NCI-H146 treated with DMSO at 0.1 percent for 48 hours (cell line): ENCODE measurements at regions not wholly inside any gene's neighbourhood (a gene's known extent, or its start where the extent isn't known, plus 50 kb on each side); places are given as distances from the start of the nearest gene placed in this dataset.
"Not testable (repeated sequence)": the region's sequence is repeated elsewhere in the genome, so short reads cannot be mapped to it uniquely, and the experiment has no call there.

ENCODE experiments used
- DNase-seq: peaks from one replicate; lab custom pipeline; 2025; ENCODE audit not compliant: unreplicated experiment; lab: John Stamatoyannopoulos, UW

DNA sequence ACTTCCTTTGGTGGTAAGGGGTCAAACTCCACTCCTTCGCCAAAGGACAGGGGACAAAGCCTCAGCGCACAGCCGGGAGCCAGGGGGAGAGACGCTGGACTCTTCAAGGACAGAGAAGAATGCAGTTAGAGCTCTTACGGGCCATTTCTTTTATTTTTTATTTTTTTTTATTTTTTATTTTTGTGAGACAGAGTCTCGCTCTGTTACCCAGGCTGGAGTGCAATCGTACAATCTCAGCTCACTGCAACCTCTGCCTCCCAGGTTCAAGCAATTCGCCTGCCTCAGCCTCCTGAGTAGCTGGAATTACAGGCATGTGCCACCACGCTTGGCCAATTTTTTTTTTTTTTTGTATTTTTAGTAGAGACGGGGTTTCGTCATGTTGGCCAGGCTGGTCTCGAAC is 93.2 kb upstream of the RPH3AL start, which contains the start of gene RFLNB:
TSS of gene RFLNB (minus strand) at position 101 of the 400 bp plus-strand sequence.
- not testable (repeated sequence) for DNase-seq

DNA sequence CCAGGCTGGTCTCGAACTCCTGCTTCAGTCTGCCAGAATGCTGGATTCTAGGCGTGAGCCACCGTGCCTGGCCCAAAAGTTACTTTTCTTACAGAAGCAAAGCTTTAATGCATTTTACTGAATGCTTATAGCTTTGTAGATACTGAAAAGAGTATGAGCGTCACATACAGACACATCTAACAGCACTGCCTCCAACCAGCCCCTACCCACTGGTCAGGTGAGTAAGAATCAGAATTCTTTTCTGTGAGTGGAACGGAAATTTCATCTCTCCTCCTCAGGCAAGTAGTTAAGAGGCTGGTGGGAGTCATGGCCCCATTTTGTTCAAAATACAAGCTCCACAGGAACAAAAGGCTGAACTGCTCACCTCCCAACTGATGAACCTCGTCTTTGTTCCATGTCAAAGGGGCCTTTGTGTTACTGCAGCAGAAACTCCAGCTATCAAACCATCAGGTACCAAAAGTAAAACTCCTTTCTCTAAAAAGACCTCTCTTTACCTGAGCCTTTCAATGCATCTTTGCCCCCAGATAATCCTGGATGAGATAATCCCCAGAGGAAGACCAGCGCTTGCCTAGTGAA is 92.4 kb upstream of the RPH3AL start:
- no peak for DNase-seq

DNA sequence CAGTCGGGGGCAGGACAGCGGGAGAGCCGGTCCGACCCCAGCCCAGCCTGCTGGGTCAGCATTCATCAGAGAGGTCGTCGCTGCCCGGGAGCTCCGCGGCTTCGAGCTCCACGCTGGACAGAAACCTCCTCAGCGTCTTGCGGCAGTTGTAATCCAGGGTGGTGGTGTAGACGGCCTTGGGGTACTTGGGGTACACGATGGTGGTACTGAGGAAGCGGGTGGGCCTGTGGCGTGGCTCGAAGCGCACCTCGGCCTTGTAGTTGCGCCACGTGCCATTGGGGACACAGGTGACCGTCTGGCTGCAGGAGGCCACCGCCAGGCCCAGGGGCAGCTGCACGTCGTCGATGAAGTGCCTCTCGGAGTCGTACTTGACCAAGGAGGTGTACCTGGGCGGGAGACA is 90.5 kb upstream of the RPH3AL start:
- no peak for DNase-seq

DNA sequence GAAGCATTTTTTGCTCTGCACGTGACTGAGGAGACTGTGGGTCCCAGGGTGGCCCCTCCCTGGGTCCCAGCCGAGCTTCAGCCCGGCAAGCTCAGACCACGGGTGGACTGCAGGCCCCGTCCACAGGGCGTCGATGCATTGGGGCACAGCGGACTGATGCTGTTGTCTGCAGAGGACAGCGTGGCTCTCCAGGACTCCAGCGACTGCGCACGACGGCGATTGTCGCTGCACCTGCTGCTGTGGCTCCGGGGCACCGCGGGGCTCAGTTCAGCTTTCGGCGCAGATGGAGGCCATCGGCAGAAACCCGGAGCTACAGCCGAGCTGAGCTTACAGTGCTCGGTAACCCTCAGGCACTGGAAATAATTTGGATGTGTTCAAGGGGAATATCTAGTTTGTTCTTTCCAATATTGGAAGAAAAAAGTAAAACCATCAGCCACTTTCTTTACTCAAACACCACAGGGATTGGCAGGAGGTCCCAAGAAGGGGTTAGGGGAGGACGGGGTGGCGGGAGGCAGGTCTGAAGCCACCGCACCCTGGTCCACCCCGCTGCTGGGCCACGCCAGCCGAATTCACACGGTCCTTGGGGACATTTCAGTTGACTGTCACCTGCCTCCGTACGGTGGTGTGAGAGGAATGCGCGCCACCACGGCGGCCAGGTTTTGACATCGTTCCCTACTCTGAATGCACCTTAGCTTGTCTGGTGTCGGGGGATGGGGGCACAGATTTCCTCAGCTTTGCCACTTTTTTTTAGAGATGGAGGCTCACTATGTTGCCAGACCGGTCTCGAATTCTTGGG is 88.7 kb upstream of the RPH3AL start:
- no peak for DNase-seq

DNA sequence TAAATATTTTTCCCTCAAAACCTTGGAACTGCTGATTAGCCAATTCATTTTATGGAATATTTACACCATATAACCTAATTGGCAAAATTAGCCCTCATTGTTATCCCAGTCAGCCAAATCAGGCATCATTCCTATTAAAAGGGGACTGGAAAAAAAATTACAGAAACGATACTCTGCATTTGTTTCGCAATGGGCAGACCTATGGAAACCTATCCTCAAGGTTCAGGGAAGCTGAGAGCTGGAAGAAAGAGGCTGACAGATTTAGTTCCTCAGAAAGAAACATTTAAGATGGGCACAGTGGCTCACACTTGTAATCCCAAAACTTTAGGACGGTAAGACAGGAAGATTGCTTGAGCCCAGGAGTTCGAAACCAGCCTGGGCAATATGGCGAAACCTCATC is 85.6 kb upstream of the RPH3AL start:
- no peak for DNase-seq

DNA sequence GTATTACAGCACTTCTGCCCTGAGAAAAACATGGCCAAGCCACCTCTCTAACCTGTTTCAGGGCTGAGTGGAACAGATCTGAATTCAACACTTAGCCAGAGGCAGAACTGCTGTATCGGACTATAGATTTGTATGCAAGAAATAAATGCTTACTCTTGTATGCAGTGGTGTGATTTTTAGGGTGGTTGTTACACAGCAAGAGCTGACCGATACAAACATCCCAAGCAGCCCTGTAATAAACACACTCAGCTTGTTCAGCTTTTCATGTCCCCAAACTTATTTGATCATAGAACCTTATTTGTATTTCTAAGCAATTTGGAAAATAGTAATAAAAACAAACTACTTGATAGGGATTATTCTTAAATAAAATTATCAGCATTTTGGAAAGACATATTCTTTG is 84.9 kb upstream of the RPH3AL start:
- no peak for DNase-seq

DNA sequence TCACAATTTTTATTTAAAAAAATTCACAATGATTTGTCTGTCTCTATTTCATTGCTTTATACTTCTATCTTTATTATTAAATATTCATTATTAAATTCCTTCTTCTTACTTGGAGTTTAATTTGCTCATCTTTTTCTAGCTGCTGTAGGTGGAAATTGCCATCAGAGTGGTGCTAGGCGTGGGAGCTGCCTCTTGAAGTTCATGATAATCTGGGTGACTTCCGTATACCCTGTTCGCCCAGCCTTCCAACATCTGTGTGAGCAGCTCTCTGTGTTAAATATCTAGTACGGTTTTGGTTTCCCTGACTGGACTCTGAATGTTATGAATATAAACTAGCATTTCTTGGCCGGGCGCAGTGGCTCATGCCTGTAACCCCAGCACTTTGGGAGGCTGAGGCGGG is 84.0 kb upstream of the RPH3AL start:
- no peak for DNase-seq

DNA sequence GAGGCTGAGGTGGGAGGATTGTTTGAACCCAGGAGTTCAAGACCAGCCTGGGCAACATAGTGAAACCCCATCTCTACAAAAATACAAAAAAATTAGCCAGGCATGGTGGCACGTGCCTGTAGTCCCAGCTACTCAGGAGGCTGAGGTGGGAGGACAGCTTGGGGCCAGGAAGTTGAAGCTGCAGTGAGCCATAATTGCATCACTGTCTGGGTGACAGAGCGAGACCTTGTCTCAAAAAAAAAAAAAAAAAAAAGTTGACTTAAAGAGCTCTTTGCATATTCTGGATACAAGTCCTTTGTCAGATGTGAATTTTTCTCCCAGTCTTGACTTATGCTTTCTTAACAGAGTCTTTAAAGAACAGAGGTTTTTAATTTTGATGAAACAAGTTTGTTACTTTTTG is 79.9 kb upstream of the RPH3AL start:
- DNase-seq: not testable (repeated sequence)

DNA sequence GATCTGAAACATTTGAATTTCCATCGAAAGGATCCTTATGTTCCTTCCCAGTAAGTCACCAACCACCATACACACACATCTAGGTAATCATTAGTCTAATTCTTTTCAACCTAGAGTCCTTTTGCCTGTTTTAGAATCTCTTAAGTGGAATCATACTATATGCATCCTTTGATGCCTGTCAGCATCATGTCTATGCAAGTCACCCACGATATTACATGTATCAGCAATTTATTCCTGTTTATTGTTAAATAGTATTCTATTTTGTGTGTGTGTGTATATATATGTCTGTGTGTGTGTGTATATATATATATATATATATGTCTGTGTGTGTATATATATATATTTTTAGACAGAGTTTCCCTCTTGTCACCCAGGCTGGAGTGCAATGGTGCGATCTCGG is 78.9 kb upstream of the RPH3AL start:
- no peak for DNase-seq

DNA sequence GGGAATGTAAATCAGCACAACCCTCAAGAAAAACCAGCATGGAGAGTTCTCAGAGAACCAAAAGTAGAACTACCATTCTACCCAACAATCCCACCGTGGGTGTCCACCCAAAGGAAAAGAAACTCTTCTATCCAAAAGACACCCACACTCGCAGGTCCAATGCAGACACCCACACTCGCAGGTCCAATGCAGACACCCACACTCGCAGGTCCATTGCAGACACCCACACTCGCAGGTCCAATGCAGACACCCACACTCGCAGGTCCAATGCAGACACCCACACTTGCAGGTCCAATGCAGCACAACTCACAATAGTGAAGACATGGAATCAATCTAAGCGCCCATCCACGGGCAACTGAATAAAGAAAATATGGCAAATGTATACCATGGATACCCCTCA is 77.0 kb upstream of the RPH3AL start:
- DNase-seq: no peak

DNA sequence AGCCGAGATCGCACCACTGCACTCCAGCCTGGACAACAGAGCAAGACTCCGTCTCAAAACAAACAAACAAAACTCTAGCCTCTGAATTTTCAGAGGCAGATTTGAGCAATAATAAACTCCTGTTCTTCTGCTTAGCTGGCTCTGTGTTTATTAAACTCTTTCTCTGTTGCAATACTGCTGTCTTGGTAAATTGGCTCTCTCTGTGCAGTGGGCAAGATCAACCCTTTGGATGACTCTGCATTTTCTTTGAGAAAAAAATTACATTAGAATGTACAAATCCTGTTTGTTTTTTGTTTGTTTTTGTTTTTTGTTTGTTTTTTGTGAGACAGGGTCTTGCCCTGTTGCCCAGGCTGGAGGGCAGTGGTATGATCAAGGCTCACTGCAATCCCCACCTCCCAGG is 75.8 kb upstream of the RPH3AL start:
- DNase-seq: no peak

DNA sequence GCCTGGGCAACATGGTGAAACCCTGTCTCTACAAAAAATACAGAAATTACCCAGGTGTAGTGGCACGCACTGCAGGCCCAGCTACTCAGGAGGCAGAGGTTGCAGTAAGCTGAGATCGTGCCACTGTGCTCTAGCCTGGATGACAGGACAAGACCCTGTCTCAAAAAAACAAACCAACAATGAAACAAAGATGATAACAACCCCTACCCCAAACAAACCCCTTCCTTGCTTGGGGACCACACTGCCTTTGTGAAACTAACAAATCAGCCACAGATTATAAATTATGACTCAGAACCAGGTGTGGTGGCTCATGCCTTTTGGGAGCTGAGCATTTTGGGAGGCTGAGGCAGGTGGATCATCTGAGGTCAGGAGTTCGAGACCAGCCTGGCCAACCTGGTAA is 75.3 kb upstream of the RPH3AL start:
- DNase-seq: no peak

DNA sequence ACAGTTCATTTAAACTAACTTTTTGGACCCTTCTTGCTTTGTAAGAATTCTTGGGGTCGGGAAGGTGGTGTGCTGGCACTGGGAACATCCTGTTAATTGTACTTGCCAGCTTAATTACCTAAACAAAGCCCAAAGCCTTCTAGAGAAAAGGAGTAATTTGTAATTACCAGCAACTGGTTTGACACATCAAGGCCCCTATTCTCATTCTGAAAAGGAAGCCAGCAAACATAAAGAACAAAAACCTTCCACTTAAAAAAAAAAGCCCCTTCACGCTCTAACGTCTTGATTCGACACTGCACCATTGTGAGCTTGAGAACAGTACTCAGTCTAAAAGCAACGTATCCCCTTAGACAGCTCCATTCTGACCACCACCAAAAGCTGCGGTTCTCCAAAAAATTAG is 74.7 kb upstream of the RPH3AL start:
- DNase-seq: no peak

DNA sequence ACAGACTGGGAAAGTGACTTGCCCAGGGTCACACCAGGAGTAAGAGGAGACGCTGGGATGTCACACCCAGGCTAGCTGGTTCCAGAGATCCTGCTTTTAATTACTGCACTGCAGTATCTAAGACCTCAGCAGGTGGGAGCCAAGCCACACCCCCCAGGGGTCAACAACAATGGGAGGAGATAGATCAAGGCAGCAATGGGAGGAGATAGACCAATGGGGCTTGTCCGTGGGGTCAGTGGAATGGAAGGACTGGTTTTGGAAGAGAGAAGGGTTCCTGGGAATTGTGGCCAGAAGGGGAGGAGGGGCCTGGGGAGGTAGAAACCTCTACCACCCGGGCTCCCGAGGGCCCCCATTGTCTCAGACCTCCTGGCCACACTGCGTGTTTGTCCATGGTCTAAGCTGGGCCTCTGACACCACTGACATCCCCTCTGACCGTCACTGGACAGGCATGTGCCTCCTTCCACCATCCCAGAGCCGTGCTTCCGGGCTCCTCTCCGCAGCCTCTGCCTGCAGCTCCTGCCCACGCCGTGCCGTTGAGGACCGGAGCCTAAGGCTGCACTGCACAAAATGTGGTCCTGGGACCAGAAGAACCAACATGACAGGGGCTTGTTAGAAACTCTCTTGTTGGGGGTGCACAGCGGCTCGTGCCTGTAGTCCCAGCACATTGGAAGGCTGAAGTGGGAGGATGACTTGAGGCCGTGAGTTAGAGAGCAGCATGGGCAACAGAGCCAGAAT is 69.8 kb upstream of the RPH3AL start:
- DNase-seq: no peak

DNA sequence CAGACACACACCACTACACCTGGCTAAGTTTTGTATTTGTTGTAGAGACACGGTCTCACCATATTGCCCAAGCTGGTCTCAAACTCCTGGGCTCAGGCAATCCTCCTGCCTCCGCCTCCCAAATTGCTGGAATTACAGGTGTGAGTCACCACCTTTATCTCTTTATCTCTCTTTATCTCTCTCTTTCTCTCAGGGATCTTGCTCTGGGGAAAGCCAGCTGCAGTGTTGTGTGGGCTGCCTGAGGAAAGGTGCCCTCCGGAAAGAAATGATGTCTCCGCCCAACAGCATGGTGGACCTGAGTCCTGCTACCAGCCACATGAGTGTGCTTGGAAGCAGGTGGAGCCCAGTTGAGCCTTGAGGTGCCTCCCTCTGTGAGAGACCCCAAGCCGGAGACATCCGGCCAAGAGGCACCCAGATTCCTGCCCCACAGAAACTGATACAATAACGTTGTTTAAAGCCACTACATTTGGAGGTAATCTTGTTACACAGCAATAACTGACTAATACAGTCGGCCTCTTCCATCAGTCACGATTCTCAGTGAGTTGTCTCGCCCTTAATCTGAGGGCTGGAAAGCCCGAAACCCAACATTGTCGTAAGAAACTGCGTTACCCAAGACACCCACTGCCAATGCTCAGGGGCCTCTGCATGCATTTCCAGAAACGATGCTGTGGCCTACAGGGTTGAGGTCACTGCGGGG is 68.0 kb upstream of the RPH3AL start:
- no peak for DNase-seq

DNA sequence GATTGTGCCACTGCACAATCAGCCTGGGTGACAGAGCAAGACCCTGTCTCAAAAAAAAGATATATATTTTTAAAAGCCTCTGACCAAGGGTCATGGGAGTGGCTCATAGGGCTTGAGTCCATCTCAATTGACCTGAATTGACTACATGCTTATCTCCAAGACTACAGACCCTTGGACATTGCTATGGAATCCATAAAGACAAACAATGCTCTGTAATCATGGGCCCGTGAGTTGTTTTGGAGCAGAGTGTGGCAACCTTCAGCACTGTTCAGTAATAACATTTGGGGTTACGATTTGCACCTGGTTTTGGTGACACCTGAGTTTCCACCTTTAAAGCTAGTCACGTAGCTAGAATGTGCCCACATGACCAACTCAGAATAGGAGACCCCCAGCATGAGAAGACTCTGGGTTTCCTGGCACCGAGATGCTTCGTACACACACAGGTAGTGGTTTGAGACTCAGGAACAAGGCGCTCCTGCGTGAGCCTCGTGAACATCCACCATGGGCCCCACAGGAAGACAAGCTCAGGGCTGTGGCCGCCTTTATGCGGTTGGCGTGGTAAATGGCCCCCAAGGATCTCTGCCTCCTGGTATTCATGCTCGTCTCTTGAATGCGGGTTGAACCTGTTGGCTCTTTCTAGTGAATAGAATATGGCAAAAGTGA is 66.6 kb upstream of the RPH3AL start:
- no peak for DNase-seq

DNA sequence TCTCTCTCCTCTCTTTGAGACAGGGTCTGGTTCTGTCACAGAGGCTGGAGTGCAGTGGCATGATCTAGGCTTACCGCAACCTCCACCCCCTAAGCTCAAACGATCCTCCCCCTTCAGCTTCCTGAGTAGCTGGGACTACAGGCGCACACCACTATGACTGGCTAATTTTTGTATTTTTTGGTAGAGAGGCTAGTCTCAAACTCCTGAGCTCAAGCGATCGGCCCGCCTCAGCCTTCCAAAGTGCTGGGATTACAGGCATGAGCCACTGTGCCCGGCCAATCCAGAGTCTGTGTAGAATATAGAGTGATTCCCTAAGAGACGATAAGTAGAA is 65.8 kb upstream of the RPH3AL start:
- no peak for DNase-seq

DNA sequence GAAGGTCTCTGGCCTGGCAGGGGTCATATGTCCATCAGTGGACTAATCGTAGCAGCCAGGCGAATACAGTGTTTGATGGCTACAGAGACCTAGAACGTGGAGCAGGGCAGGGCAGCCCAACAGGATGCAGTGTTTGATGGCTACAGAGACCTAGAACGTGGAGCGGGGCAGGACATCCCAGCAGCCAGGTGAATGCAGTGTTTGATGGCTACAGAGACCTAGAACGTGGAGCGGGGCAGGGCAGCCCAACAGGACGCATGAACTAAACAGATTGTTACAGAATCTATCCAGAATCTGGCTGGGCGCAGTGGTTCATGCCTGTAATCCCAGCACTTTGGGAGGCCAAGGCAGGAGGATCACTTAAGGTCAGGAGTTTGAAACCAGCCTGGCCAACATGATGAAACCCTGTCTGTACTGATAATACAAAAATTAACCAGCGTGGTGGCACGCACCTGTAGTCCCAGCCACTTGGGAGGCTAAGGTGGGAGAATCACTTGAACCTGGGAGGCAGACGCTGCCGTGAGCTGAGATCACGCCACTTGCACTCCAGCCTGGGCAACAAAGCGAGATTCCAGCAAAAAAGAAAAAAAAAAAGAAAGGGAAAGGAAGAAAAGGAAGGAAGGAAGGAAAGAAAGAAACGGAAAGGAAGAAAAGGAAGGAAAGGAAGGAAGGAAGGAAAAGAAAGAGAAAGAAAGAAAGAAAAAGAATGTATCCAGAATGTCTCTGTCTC is 65.2 kb upstream of the RPH3AL start:
- DNase-seq: no peak

DNA sequence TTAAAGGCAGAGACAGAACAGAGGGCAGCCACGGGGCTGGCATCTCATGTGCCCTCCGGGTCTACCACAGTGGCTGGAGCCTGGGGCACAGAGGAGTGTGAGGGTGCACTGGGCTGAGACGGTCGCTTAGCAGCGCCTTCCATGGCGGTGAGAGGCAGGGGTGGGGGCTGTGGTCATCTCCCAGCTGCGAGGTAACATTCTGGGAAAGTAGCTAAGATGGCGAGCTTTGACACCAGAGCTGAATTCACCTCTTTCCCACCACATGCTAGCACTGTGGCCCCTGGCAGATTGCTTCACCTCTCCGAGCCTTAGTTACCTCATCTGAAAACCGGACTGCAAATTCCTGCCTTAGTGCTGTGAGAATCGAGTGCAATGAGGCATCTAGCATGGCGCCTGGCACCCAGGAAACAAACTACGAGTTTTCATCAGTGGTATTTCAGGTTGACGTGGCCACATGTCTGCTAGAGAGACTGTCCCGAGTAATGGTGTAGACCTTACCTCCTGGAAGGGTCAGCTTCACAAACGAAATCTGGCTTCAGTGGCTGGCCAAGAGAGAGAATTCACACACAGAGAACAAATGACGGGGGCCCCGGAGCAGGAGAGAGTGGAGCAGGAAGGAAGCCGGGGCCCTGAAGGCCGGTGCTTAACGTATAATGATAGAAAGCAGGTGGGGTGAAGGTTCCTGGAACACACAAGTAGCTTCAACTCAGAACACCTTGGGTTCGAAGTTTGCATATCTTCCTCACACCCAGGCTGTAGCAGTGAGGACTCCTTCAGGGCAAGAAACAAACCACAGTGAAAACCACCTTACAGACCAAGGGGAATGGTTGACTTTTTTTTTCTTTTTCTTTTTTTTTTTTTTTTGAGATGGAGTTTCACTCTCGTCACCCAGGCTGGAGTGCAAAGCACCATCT is 63.9 kb upstream of the RPH3AL start:
- DNase-seq: no peak
